Gastroesophageal sphincter (tissue), 3 donors: ENCODE measurements at regions not wholly inside any gene's neighbourhood (a gene's known extent, or its start where the extent isn't known, plus 50 kb on each side); places are given as distances from the start of the nearest gene placed in this dataset.

Experiments used
- EP300 ChIP-seq: sonication (generic); formaldehyde crosslinking; IDR thresholded peaks from one replicate; pipeline ENCODE4 v1.6.1; 2017; ENCODE audit warnings: antibody characterized with exemption, mild to moderate bottlenecking
- TF ChIP-seq, protein P1 (sequence below), 4 experiments: fragments of 200-600 bp in 2 of 4; fragments of 450-650 bp in 2 of 4; sonication (generic) in 1 of 4; IDR thresholded peaks; one replicate each; pipeline ENCODE4 v1.5.1; 2017 to 2019; ENCODE audit warnings: antibody characterized with exemption in 4 of 4, mild to moderate bottlenecking in 2 of 4, moderate library complexity in 2 of 4

DNA sequence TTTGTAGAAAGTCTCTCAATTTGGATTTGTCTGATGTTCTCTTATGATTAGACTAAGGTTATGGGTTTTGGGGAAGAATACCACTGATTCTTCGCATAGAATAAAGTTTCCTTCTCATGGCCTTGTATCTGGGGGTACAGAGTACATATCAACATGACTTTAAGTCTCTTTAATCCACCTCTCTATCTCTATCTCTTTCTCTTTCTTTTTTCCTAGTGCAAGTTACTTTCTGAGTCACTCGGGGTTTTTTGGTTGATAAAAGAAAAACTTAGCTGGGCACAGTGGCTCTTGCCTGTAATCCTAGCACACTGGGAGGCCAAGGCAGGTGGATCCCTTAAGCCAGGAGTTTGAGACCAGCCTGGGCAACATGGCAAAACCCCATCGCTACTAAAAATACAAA lies 100.1 kb upstream of the MAP4K3 start:
- TF ChIP-seq, protein P1, sequence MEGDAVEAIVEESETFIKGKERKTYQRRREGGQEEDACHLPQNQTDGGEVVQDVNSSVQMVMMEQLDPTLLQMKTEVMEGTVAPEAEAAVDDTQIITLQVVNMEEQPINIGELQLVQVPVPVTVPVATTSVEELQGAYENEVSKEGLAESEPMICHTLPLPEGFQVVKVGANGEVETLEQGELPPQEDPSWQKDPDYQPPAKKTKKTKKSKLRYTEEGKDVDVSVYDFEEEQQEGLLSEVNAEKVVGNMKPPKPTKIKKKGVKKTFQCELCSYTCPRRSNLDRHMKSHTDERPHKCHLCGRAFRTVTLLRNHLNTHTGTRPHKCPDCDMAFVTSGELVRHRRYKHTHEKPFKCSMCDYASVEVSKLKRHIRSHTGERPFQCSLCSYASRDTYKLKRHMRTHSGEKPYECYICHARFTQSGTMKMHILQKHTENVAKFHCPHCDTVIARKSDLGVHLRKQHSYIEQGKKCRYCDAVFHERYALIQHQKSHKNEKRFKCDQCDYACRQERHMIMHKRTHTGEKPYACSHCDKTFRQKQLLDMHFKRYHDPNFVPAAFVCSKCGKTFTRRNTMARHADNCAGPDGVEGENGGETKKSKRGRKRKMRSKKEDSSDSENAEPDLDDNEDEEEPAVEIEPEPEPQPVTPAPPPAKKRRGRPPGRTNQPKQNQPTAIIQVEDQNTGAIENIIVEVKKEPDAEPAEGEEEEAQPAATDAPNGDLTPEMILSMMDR (IDR thresholded peaks at IDR 0.05) = no peak
- TF ChIP-seq EP300 = no peak
